ENCODE measurements at regions not wholly inside any gene's neighbourhood (a gene's known extent, or its start where the extent isn't known, plus 50 kb on each side); places are given as distances from the start of the nearest gene placed in this dataset.

DNA sequence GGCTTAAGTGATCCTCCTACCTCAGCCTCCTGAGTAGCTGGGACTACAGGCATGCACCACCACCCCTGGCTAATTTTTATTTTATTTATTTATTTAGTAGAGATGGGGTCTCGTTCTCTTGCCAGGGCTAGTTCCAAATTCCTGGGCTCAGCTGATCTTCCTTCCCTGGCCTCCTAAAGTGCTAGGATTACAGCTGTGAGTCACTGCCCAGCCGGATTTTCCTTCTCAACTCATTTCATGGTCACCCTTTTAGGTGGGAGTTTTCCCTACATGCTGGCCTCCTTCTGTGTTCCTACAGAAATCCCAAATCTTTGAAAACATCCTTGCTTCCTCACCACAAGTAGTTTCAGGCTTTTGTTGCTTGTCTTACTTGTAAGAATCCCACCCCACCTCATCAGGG, 102.1 kb upstream of the SIAH1 start:
- no peak for DNase-seq (ENCODE audit: low spot score)

DNA sequence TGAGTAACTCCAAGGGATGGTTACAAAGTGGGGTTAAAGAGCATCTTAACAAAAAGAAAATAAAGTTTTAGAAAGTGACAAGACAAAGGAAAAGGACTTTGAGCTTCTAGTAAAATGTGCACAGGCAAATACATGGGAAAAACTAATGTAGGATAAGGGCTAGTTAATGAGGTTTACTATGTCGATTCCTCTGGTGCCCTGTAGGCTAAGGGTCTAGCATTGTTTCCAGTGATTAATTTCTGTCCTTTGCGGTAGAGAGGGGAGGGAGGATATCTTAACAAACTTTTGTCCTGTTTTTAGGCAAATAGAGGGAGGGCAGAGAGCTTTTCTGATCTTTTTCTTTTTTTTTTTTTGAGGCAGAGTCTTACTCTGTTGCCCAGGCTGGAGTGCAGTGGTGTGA, 96.6 kb upstream of the SIAH1 start:
- DNase-seq (ENCODE audit: low spot score): no peak

DNA sequence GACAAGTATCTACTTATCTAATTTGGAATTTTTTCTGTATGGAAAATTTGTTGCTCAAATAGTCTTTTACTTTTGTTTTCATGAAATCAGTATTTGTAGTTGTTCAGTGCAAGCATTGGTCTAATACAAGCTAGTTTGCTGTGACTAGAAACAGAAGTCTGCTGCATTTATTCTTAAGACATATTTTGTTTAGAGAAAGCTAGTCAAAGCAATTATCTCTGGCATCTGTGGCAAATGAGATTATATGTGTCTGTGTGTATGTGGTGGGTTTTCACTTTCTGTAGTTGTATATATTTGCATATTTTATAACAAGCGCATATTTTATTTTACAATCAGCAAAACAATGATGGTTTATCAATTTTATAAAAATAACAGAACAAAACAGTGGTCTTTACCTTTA, 96.0 kb upstream of the SIAH1 start:
- DNase-seq (ENCODE audit: low spot score): no peak

DNA sequence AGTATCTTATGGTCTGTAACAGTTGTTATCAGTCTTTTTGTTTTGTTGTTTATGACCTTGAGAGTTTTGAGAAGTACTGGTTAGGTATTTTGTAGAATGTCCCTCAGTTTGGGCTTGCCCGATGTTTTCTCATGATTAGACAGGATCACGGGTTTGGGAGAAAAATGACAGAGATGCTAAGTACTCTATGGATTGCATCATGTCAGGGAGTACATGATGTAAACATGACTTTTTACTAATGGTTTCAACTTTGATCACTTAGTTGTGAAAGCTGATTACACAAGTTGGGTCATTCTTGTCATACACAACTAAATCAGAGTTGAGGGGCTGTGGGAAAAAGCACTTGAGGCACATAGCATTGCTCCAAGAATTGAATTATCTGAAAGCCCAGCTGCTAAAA, 94.7 kb upstream of the SIAH1 start:
- no peak for DNase-seq (ENCODE audit: low spot score)

DNA sequence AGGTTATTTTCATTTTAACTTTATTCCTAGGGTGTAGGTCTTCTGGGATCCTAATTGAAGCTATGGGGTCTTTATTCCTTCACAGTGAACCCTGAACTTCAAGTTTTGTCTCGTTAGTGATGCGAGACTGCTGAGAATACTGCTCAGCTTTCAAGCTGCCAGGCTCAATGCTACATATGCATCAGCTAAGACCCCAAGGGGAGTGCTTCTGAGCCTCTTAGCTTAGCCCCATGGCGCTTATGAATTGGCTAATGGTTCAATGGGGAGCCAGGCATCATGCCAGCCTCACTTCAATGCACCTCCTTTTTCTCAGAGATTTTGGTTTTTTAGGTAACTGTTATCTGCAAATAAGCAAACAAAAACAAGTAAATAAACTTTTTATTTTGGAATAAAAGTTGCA, 94.1 kb upstream of the SIAH1 start:
- DNase-seq (ENCODE audit: low spot score): no peak

DNA sequence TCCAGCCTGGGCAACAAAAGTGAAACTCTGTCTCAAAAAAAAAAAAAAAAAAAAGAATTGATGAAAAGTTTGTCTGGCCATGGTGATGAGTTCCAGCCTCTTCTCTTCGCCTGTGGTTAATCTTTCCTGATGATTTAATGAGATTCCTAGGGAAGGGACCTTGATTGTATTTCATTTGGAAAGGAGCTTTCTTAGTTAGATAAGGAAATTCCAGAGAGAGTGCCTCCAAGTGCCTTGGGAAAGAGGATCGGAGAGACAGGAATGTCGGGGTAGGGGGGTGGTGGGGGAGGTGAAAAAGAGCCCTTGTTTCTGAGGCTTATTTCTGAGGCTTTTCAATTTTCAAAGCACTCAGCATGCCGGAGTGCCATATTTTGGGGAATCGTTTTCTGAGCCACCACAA, 93.2 kb upstream of the SIAH1 start:
- DNase-seq (ENCODE audit: low spot score): no peak

DNA sequence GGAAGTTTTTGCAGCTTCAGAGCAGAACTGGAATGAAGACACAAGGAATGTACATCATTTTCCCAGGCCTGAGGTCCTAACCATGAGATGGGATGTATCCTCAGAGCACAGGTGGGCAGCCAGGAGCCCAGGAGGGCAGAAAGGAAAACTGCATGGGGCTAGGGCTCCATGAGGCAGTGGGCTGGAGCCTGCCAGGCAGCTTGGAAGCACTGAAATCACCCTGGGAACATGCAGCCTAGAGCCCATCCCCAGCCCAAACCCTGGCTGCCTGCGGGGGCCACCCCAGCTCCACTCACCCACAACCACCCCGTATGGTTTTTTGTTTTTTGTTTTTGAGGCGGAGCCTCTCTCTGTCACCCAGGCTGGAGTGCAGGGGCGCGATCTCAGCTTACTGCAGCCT, 86.2 kb upstream of the SIAH1 start:
- no peak for DNase-seq (ENCODE audit: low spot score)

DNA sequence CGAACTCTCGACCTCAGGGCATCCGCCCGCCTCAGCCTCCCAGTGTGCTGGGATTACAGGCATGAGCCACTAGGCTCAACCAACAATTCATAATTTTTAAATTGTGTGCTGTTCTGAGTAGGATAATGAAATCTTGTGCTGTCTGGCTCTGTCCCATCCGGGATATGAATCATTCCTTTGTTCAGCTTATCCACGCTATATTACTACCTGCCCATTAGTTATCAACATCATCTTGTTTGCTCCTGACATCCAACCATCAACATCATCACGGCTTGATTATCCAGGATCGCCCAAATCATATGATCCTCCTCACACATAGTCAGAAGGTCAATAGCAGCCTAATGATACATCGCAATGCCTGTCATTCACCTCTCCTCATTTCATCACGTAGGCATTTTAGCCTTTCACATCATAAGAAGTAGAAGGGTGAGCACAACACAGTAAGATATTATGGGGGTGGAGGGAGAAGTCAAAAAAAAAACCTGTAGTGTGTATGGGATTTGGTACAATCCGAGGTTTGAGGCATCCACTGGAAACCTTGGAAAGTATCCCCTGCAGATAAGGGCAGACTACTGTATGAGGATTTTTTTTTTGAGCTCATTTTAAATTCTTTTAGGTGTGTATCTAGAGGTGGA, 77.0 kb upstream of the SIAH1 start:
- no peak for DNase-seq (ENCODE audit: low spot score)

DNA sequence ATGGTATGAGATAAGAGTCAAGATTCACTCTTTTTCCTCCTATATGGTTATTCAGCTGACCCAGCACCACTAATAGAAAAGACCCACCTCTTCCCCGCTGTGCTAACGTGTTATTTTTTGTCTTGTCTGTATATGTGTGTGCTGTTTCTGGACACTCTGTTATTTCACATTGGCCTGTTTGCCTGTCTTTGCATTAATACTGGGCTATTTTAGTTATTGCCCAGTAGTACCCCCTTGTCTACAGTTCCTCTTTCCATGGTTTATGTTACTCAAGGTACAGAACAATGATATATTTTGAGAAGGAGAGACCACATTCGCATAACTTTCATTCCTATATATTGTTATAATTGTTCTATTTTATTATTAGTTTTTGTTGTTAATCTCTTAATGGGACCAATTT, 74.0 kb upstream of the SIAH1 start:
- no peak for DNase-seq (ENCODE audit: low spot score)

DNA sequence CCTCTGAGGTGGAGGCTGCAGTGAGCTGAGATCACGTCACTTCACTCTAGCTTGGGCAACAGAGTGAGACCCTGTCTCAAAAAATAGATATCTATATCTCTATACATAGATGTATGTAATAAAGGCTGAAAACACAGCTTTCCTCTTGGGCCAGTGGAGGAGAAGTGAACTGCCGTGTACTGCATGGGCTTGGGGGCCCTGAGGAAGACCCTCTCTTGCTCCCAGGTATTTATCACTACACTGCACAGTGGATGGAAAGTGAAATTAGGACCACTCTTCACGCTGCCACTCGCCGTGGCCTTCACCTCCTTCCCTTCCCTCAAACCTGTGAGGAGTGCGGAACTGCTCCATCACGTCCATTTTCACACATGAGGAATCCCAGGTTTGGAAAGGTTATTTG, 68.8 kb upstream of the SIAH1 start:
- no peak for DNase-seq (ENCODE audit: low spot score)

DNA sequence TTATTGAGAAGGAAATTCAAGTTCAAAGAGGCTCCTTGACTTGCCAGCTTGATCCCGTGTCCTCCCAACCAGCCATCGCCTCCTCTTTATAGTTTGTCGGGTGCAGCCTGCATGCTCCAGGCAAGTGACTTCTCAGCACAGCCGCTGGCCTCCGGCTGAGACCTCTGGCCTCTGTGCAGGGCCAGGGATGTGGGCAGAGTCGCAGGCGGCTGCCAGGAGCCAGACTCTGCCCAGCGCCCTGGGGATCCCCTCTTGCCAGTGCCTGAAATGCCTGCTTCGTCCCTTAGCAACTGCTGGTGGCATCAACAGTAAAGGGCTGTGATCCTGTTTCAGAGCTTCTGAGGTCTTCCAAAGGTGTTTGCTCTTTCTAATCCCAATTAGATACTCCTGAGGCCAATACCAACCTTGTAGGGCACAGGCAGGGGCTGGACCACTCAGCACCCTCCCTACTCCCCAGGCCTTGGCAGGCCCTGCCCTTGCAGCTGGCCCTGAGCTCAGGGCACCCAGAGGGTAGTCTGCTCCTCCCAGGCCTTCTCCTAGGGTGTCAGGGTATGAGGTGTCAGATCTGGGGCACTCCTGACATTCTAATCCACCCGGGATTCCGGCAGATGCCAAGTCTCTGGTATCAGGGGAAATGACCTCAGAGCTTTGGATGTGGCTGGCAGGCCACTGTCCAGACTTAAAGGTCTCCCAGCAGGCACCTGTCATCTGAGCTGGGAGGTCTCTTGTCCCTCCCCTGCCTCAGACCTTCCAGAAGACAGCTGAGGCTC, 68.0 kb upstream of the SIAH1 start:
- DNase-seq (ENCODE audit: low spot score): no peak

DNA sequence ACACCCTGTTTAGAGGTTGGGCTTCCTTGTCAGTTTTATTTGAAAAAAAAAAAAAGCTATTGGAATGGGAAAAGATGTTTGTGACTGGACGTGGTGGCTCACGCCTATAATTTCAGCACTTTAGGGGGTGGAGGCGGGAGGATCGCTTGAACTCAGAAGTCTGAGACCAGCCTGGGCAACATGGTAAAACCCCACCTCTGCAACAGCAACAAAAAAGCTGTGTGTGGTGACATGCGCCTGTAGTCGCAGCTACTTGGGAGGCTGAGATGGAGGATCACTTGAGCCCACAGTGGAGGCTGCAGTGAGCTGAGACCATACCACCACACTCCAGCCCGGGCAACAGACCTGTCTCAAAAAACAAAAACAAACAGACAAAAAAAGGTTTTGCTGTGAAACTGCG, 66.1 kb upstream of the SIAH1 start:
- no peak for DNase-seq (ENCODE audit: low spot score)

DNA sequence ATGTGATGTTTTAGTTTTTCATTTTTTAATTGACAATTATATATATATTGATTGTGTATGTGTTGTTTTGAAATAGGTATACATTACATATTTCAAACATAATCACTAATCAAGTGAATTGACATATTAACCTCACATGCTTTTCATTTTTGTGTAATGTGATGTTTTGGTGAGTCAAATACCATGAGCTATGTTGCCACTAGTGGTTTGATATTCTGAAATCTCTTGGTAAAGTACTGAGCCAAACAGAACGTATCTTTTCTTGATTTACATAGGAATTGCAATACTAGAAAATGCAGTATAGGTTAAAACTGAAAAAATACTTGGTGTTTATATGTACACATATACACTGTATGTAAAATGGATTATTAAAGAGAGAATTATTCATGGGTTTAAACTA, 65.2 kb upstream of the SIAH1 start:
- DNase-seq (ENCODE audit: low spot score): peak; percentile 30

DNA sequence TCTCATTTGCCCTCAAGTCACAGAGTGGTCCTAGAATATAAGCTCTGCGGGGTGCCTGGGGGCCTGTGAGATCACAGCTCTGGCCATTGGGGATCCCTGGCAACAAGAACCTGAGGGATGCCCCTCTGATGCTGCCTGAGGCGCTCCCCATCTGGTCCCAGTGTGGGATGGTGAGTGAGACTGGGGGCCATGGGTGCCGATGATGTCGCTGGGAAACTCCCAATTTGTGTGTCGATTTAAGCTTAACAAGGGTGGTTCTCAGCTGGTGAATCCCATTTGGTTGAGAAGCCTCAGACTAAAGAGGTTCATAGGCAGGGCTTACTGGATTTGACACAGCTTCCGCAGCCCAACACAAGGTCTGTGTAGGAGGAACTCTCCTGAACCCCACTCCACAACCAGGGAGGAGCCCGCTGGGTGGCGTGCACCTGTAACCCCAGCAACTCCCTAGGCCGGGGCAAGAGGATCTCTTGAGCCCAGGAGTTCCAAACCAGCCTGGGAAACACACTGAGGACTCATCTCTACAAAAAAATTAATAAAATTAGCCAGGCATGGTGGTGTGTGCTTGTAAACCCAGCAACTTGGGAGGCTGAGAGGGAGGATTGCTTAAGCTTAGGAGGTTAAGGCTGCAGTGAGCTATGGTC, 63.7 kb upstream of the SIAH1 start:
- DNase-seq (ENCODE audit: low spot score): no peak

DNA sequence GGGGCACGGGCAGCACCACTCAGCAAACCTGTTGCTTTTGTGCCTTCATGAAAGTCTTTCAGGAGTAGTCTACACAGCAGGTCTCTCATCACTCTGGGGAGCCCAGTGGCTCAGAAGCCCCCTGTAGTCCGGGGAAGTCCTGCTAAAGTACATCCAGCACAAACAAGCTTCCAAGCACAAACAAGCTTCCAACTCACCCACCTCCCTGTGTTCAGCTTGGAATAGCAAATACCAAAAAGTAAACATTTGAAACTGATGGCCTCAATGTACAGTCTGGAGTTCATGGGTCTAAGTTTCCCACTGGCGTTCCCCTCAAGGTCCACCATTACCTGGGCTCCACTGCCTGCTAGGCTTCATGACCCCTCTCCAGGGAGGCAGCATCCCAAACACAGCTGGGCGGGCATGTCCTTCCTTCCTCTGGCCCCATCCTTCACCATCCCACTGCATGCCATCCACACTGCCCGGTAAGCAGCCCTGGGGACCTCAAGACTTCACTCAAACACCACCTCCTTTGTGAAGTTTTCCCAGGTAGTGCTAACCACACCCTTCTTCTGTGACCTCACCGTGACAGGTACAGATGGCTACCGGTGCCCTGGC, 62.8 kb upstream of the SIAH1 start:
- no peak for DNase-seq (ENCODE audit: low spot score)

DNA sequence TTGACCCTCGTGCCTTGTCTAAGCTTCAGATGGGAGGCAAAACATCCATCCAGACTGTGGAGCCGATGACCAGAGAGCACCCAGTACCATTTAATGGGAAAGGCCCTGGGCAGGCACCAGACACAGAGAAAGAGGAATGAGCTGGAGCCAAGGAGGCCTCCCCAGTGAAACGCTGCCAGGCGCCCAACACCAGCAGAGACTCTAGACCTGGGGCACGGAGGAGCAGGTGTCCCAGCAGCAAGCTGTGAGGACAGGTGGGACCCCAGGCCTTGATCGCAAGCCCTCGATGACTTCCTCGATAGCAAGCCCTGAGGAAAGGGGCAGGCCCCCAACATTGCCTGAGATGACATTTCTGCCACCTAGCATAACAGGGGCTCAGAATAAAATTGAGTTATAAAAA, 62.2 kb upstream of the SIAH1 start:
- DNase-seq (ENCODE audit: low spot score): no peak

DNA sequence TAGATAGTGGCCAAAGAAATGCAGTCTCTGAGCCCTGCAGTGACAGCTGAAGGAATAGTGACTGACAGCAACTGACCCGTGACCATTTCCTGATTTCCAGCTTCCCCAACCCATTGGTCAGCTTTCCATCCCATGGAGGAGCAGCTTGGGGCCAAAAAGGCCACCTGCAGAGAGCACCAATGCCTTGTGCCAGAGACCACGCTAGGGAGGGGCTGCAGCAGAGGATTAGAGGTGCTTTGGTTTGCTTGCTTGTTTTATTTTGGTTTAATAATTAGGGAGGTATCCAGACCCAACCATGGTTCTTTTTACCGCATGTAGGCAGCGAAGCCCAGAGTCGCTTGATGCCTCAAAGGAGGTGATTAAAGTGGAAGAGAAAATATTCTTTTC, 61.3 kb upstream of the SIAH1 start:
- no peak for DNase-seq (ENCODE audit: low spot score)

DNA sequence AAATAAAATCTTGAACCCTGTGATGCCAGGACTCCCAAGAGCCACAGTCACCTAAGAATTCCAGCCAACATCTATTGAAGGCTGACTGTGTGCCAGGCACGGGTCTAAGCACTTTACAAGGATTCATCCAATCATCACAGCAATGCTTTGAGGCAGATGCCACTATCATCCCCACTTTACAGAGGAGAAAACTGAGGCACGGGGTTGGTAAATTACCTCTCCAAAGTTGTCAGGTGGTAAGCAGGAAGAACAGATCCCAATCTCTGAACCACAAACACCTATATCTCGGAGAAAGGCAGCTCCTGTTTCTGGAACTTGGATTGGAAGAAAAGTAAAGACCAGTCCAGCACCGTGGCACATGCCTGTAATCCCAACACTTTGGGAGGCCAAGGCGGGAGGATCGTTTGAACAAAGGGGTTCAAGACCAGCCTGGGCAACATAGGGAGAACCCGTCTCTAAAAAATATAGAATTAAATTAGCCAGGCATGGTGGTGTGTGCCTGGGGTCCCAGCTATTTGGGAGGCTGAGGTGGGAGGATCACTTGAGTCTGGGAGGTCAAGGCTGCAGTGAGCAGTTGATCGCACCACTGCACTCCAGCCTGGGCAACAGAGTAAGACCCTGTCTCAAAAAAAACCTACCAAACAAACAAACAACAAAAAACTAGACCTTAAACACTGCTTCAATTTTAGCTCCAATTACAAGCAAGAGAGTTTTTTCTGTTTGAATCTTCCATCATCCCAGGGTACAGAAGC, 60.7 kb upstream of the SIAH1 start:
- no peak for DNase-seq (ENCODE audit: low spot score)

DNA sequence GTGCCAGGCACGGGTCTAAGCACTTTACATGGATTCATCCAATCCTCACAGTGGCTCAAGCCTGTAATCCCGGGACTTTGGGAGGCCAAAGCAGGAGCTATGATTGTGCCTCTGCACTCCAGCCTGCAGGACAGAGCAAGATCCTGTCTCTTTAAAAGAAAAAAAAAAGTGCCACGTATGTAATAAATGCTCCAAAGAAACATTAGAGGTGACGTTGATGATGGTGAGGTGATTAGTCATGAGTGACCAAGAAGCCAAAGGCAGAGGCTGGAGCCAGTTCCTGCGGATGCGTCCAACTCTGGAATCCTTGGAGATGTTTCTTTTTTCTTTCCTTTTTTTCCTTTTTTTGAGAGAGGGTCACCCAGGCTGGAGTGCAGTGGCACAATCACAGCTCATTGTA, 59.4 kb upstream of the SIAH1 start:
- DNase-seq (ENCODE audit: low spot score): peak; percentile 84

DNA sequence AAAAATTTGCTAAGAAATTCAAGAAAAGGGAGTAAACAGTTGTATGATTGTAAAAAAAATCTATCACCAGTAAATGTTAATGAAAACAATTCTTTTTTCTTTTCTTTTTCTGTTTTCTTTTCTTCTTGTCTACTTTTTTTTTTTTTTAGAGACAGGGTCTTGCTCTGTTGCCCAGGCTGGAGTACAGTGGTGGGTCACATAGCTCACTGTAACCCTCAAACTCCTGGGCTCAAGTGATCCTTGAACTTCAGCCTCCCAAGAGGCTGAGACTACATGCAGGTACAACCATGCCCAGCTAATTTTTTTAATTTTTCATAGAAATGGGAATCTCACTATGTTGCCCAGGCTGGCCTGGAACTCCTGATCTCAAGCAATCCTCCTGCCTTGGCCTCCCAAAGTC, 57.2 kb upstream of the SIAH1 start:
- no peak for DNase-seq (ENCODE audit: low spot score)

DNA sequence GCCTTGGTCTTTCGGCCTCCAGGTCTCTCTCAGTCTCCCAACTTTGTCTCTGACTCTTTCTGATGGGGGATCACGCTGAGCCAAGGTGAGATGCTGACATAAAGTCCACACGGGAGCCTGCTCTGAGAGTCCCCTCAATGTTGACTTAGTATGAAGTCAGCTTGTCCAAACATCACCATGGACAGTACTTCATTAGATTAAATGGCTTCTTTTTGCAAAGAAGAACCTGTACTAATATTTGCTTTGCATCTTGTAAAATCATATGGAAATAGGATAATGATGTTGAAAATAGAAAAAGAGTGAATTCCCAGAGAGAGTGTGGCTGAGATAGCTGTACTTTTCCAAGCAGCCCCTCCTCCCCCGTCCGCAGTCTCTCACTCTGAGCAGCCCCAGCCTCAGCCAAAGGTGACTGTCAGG, 56.7 kb upstream of the SIAH1 start:
- DNase-seq (ENCODE audit: low spot score): no peak

DNA sequence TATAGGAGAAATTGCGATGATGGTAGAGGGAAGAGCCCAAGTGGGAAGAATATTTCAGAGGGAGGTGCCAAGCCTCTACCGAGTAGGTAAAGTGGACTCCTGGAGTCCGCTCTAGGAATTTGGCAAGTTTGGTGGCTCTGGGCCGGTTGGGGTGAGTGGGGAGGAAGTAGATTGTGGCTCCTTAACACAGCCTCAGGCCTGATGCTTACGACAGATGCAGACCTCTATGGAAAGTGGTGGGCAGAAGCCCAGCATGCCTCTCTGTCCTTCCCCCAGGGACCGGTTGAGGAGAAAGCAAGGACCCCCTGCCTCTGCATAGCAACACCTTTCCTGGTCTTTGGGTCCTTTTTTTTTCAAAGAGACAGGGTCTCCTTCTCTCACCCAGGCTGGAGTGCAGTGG, 55.9 kb upstream of the SIAH1 start:
- no peak for DNase-seq (ENCODE audit: low spot score)

DNA sequence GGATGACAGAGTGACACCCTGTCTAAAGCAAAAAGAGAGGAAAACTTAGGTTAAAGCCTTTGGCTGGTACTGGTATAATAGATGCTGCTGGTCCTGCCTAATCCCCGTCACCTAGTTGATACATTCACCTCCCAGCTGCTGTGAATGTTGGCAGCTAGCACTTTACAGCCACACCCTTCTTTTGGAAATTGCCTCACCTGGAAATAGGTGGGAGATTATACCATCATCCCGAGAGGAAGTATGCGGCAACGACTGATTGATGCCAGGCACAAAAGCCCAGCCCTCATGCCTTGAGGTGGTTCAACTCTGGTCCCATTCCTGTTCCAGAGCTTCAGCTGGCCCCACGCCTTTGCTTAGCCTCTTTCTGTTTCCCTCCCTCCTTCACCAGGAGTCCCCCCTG, 53.2 kb upstream of the SIAH1 start:
- no peak for DNase-seq (ENCODE audit: low spot score)
